Middle frontal gyrus (tissue), 1 donor: ENCODE measurements at regions not wholly inside any gene's neighbourhood (a gene's known extent, or its start where the extent isn't known, plus 50 kb on each side); places are given as distances from the start of the nearest gene placed in this dataset.
A peak's percentile ranks its signal among the peaks of the same experiment; 100 is the strongest.
"Not testable (repeated sequence)": the region's sequence is repeated elsewhere in the genome, so short reads cannot be mapped to it uniquely, and the experiment has no call there.

ENCODE experiments used
- DNase-seq: peaks from one replicate; pipeline ENCODE4 v3.0.0-alpha.2; 2015; ENCODE audit warnings: low spot score; ENCODE audit errors: extremely low spot score

DNA sequence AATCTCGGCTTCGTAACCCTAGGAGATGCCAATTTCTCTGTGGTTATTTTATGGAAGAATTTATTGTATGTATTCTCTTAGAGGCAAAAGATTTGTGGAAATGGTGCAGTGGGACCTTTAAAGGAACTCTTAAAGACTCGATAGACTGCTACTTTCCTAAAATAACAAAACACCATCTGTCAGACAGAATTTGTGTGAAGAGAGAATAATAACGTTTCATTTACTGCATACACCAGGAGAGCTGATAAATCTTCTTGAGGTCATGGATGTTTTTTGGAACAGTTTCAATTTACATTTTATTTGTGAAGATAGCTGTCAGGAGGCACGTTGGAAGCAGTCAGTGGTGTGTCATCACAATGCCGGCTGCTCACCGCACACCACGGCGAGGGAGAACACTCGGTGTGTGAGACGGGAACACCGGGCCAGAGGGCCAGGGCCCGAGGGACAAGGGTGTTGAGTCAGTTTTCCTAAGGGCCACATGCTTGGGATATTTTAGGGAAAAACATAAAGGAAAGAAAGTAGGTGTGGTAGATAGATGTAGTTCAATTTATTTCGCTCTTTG is 1681.0 kb upstream of the DDX18 start:
- no peak for DNase-seq

DNA sequence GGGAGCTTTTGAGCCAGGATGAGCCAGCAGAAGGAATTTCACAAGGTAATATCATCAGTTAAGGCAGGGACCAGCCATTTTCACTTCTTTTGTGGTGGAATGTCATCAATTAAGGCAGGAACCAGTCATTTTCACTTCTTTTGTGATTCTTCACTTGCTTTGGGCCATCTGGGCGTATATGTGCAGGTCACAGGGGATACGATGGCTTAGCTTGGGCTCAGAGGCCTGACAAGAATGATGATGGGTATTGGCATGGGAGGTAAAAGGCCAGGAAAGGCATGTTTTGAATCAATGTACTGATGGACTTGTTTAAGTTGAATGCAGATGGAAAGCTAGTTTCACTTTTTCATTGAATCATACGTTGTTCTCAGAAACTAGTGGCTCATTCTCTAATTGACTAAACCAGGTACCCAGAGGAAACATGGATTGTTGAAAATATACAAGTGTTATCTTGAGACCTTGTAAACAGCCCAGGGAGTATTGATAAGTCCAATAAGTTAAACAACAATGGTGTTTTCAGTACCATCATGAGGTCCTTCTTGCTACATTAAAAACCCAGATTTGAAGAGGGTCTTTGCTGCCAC is 1672.5 kb upstream of the DDX18 start:
- no peak for DNase-seq

GRCh38 chr2:116142644-116143227 is 1671.8 kb upstream of the DDX18 start:
- no peak for DNase-seq

GRCh38 chr2:116145031-116145430 is 1669.5 kb upstream of the DDX18 start:
- DNase-seq, result peak; percentile 44

GRCh38 chr2:116148361-116148760 is 1666.1 kb upstream of the DDX18 start:
- DNase-seq, result no peak

GRCh38 chr2:116153729-116154128 is 1660.8 kb upstream of the DDX18 start:
- no peak for DNase-seq

- no peak for DNase-seq
These were observed 1653.8 kb upstream of the DDX18 start for GRCh38 chr2:116160657-116161056.

- no peak for DNase-seq
These were observed 1652.1 kb upstream of the DDX18 start for GRCh38 chr2:116162395-116162794.

DNA sequence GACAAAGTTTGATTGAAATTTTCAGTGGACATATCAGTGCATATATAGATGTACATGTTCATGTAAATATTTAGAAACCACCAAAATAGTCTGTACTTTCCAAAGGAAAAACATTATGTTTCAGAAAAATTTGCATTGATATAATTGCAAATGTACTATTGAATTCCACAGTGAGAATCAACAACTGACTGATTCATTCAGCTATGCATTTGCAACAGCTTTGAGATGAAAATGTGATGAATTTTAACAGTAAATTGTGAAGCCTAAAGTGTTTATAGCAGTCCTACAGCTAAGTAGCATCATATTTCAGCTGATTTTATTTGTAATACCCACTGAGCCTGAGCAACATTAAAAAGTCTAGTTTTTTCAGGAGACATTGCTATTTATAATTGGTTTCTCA is 1647.4 kb upstream of the DDX18 start:
- no peak for DNase-seq

DNA sequence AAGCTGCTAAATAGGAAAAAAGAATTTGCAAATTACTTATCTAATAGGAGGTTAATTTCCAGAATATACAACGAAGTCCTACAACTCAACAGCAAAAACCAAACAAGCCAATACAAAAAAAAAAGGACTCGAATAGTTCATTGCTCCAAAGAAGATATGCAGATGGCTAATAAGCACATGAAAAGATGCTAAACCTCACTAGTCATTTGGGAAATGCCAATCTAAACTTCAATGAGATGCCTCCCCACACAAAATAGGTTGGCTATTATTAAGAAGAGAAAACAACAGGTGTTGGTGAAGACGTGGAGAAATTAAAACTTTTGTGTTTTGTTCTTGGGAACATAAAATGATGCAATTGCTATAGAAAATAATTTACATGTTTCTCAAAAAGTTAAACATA is 1634.4 kb upstream of the DDX18 start:
- no peak for DNase-seq

GRCh38 chr2:116190684-116191083 is 1623.8 kb upstream of the DDX18 start:
- DNase-seq, result not testable (repeated sequence)

DNA sequence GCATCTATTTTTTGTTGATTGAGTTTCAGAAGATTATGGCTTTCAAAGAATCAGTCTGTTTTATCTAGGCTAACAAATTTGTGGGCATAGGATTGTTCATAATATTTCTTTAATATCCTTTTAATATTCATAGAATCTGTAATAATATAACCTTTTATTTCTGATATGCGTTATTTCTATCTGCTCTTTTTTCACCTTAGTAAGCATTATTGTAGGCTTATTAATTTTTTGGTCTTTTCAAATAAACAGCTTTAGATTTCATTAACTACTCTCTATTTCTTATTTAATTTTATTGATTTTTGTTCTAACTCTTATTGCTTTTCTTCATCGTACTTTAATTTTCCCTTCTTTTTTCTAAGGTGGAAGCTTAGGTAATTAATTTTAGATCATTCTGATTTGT is 1614.4 kb upstream of the DDX18 start:
- DNase-seq, result no peak

DNA sequence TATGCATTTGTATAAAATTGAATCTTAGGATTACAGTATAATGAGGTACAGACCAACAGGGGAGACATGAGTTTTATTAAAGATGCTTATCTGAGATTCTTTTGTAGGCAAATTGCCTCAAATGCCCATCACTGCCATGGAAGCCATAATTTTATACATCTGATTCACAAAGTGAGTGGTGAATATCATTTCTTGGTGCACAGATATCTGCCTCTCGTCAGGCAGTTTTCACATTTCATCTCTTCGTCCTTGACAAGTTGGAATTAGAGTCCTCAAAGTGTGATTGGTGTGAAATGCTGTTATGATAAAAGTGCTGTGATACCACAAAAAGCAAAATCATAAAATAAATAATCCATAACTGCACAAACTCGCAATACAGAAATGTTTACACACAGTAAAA is 1602.8 kb upstream of the DDX18 start:
- no peak for DNase-seq

GRCh38 chr2:116222793-116223192 is 1591.7 kb upstream of the DDX18 start:
- no peak for DNase-seq

GRCh38 chr2:116223912-116224311 is 1590.6 kb upstream of the DDX18 start:
- DNase-seq, result no peak

GRCh38 chr2:116224610-116225009 is 1589.9 kb upstream of the DDX18 start:
- DNase-seq, result no peak

GRCh38 chr2:116238511-116238910 is 1576.0 kb upstream of the DDX18 start:
- no peak for DNase-seq

- DNase-seq, result no peak
These were observed 1564.1 kb upstream of the DDX18 start for GRCh38 chr2:116250376-116250775.

DNA sequence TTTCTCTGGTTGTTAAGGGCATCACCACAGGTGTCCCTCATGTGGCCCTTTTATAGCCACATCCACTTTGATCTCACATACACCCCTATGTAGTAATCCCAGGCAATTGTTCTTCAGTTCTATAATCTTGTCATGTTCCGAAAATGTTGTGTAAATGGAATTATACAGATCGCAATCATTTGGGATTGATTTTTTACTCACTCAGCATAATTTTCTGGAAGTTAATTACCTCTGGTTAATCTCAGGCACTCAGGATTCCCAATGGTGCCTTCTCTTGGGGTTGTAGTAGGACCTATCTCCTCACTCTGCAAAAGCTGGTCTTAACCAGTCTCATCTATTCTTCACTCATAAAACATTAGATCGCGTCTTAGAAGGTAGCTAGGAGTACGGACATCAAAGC is 1549.6 kb upstream of the DDX18 start:
- no peak for DNase-seq

DNA sequence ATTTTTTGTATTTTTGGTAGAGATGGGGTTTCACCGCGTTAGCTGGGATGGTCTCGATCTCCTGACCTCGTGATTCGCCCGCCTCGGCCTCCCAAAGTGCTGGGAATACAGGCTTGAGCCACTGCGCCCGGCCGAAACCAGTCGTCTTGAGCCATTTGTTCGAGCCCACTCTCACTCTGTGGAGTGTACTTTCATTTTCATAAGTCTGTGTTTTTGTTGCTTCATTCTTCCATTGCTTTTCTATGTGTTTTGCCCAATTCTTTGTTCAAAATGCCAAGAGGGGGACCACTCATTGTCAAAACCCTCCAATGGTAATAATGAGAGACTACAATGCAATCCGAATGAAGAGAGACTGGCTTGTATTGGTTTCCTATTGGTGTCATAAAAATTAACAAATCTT is 1545.5 kb upstream of the DDX18 start:
- no peak for DNase-seq

DNA sequence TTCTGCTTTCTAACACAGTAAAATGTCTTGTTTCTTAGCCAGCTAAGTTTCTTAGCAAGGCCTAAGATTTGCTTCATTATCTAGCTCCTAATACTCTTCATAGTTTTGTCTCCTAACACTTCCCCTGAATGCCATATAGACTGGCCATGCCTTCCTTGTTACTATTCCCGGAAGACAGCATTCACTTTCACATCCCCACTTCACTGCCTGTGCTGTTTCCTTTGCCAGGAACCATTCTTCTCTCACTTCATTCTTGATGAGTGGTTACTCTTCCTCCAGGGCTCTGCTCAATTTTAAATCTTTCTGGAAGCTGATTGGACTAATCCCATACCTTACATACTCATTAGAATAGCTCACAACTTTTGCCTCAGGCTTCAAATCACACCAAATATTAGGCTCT is 1510.2 kb upstream of the DDX18 start:
- DNase-seq, result no peak

DNA sequence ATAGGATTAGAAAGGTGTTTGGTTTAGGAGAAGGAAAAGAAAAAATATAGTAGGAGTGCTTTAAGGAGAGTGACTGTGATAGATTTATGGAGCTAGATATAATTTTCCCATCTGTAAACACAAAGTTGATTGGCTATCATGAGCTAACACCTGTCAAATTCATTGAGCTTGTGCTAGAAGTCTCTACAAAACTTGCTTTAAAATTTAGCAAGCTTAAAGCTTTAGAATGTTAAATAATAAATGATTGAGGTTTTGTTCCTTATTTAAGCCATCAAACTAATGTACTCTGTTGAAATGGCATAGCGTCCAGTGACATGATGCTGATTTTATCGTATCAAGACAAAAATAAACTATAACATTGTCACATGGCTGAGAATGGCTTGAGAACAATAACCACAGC is 1497.4 kb upstream of the DDX18 start:
- no peak for DNase-seq

DNA sequence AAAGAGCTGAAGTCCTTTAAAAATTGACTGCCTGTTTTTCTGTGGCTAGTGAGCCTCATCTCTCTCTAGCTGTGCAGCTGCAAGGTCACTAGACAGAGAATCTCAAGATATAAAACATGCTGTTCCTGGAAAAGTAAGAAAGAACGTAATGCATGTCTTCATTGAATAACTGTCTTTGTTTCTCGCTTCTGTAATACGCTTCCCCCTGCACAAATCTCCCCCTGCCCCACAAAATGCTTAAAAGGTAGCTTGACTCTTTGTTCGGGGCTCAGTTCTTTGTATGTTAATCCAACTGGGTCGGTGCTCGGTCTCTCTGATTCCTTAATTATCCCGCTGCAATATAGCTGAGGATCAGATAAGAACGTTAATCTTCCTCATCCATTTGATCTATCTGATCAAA is 1495.9 kb upstream of the DDX18 start:
- not testable (repeated sequence) for DNase-seq
